HEK293T (cell line): ENCODE measurements at regions not wholly inside any gene's neighbourhood (a gene's known extent, or its start where the extent isn't known, plus 50 kb on each side); places are given as distances from the start of the nearest gene placed in this dataset.

Source experiments
- CTCF ChIA-PET: fragments of 350-600 bp; formaldehyde crosslinking; extraction: SDS; loops from one replicate; lab custom pipeline; 2021; ENCODE audit warnings: antibody characterized with exemption, inconsistent platforms; lab: Yijun Ruan, JAX
- POLR2A ChIA-PET: fragments of 350-600 bp; formaldehyde crosslinking; extraction: SDS; loops from one replicate; lab custom pipeline; 2020; ENCODE audit warnings: antibody characterized with exemption, inconsistent platforms; lab: Yijun Ruan, JAX
- DNase-seq: peaks from one replicate; pipeline ENCODE4 v3.0.0; 2012; ENCODE audit warnings: mixed read lengths; ENCODE audit errors: extremely low spot score
- ARNT ChIP-seq: fragments of 450-650 bp; IDR thresholded peaks from 2 replicates; pipeline ENCODE4 v1.6.1; 2017; ENCODE audit warnings: mild to moderate bottlenecking
- BHLHE40 ChIP-seq: fragments of 450-650 bp; IDR thresholded peaks from 2 replicates; pipeline ENCODE4 v1.6.1; 2016; ENCODE audit warnings: mild to moderate bottlenecking, moderate library complexity, borderline replicate concordance
- CTBP1 ChIP-seq: fragments of 450-650 bp; IDR thresholded peaks from 2 replicates; pipeline ENCODE4 v1.6.1; 2016; ENCODE audit warnings: borderline replicate concordance
- ELF4 ChIP-seq: fragments of 450-650 bp; IDR thresholded peaks from 2 replicates; pipeline ENCODE4 v1.6.1; 2017; ENCODE audit warnings: antibody characterized with exemption
- FOXA1 ChIP-seq: fragments of 450-650 bp; IDR thresholded peaks from 2 replicates; pipeline ENCODE4 v1.6.1; 2016; ENCODE audit warnings: mild to moderate bottlenecking
- FOXK2 ChIP-seq: fragments of 450-650 bp; IDR thresholded peaks from 2 replicates; pipeline ENCODE4 v1.6.1; 2016; ENCODE audit warnings: mild to moderate bottlenecking
- FOXM1 ChIP-seq: fragments of 450-650 bp; IDR thresholded peaks from 2 replicates; pipeline ENCODE4 v1.6.1; 2017; ENCODE audit warnings: mild to moderate bottlenecking, borderline replicate concordance
- HDGF ChIP-seq: fragments of 450-650 bp; IDR thresholded peaks from 2 replicates; pipeline ENCODE4 v1.6.1; 2017; ENCODE audit warnings: antibody characterized with exemption, borderline replicate concordance
- L3MBTL2 ChIP-seq: fragments of 450-650 bp; conservative IDR thresholded peaks from 2 replicates; pipeline ENCODE4 v1.6.1; 2016; ENCODE audit warnings: mild to moderate bottlenecking
- LEF1 ChIP-seq: fragments of 450-650 bp; IDR thresholded peaks from 2 replicates; pipeline ENCODE4 v1.6.1; 2017; ENCODE audit warnings: mild to moderate bottlenecking, borderline replicate concordance
- NFRKB ChIP-seq: fragments of 450-650 bp; IDR thresholded peaks from 2 replicates; pipeline ENCODE4 v1.6.1; 2016; ENCODE audit warnings: mild to moderate bottlenecking, moderate library complexity
- PKNOX1 ChIP-seq: fragments of 450-650 bp; IDR thresholded peaks from 2 replicates; pipeline ENCODE4 v1.6.1; 2016
- SP1 ChIP-seq: fragments of 450-650 bp; IDR thresholded peaks from 2 replicates; pipeline ENCODE4 v1.6.1; 2017
- SUZ12 ChIP-seq: fragments of 450-650 bp; IDR thresholded peaks from 2 replicates; pipeline ENCODE4 v1.6.1; 2016; ENCODE audit warnings: mild to moderate bottlenecking
- TARDBP ChIP-seq: fragments of 450-650 bp; IDR thresholded peaks from 2 replicates; pipeline ENCODE4 v1.6.1; 2016
- ZNF384 ChIP-seq: fragments of 450-650 bp; IDR thresholded peaks from 2 replicates; pipeline ENCODE4 v1.6.1; 2016

DNA sequence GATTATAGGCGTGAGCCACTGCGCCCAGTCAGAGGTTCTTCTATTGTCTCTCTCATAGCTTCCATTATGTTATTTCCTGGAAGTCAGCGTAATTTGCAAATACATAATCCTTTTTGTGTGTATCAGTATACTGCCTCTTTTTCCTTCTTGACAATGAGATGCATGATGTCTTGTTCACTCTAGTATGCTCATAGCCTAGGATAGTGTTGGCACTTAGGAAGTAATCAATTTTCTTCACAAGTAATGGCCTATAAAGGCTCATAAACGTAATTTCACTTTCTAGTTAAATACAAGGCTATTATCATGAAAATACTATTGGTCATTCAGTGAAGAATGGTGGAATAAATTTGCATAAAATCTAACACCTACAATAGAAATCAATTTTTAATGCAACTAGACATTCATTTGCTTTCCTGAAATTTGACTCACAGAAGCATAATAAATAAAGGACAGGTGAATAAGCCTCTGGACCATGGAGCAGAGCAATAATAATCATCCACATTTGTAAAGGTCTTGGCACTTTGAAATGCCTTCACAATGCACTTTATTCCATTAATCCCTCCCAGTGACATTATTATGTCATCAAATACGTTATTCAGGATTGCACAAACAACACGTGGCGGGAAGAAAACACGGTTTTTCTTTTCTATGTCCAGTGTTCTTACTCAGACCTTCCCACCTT is 366.9 kb upstream of the BTBD3 start:
- DNase-seq = no peak
- ChIA-PET POLR2A (no interaction called here), CTCF (no interaction called here)
- TF ChIP-seq ZNF384 = no peak
- TF ChIP-seq L3MBTL2 = no peak
- no peak for TF ChIP-seq NFRKB
- TF ChIP-seq TARDBP = no peak
- TF ChIP-seq SP1 = no peak
- TF ChIP-seq FOXM1 = no peak
- TF ChIP-seq HDGF = no peak
- no peak for TF ChIP-seq FOXA1
- no peak for TF ChIP-seq PKNOX1
- TF ChIP-seq ELF4 = no peak
- no peak for TF ChIP-seq LEF1
- TF ChIP-seq FOXK2 = no peak
- no peak for TF ChIP-seq ARNT
- no peak for TF ChIP-seq CTBP1
- TF ChIP-seq BHLHE40 = no peak

- TF ChIP-seq BHLHE40 (no peak), TARDBP (no peak)
- POLR2A ChIA-PET = no interaction called here
- CTCF ChIA-PET = no interaction called here
- no peak for DNase-seq
Measured at GRCh38 chr20:11551479-11551878, 366.2 kb upstream of the BTBD3 start.

- DNase-seq = no peak
- ChIA-PET POLR2A (no interaction called here), CTCF (interaction anchor here (0.7 kb wide), 1 partner anchor 11 kb away, joined by 4 read pairs; no protein-coding TSS in a partner anchor)
- TF ChIP-seq PKNOX1 (no peak), NFRKB (no peak), FOXK2 (no peak), L3MBTL2 (no peak), SP1 (no peak), TARDBP (no peak), LEF1 (no peak), SUZ12 (no peak), FOXM1 (no peak), ZNF384 (no peak), BHLHE40 (no peak), HDGF (no peak)
Measured at GRCh38 chr20:11553603-11554002, 364.1 kb upstream of the BTBD3 start.

- TF ChIP-seq HDGF (no peak), SUZ12 (no peak), NFRKB (no peak), LEF1 (no peak), FOXA1 (no peak), BHLHE40 (no peak), FOXM1 (no peak), CTBP1 (no peak), PKNOX1 (no peak), ZNF384 (no peak), ARNT (no peak)
- POLR2A ChIA-PET = no interaction called here
- CTCF ChIA-PET = no interaction called here
- no peak for DNase-seq
Measured at GRCh38 chr20:11555510-11555909, 362.2 kb upstream of the BTBD3 start.

GRCh38 chr20:11556410-11556809 is 361.3 kb upstream of the BTBD3 start:
- ChIA-PET CTCF (no interaction called here), POLR2A (no interaction called here)
- DNase-seq = no peak

DNA sequence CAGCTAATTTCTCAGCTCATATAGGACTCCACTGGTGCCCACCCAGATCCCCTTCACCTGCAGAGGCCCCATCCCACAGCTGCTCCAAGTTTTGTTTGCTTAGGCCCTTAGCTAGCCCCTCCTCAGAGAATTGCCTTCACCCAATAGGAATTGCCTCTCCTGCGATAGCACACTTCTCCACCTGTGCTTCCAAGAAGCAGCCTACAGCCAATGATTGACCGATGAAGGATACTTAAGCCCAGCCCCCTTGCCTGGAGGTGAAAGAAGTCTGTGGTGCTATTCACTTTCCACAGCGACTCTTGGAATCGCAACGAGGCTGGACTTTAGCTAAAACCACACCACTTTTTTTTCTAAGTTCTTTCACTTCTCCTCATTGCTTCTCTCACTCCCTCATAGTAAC is 353.2 kb upstream of the BTBD3 start:
- POLR2A ChIA-PET = no interaction called here
- CTCF ChIA-PET = no interaction called here
- TF ChIP-seq SUZ12 (no peak), L3MBTL2 (no peak), CTBP1 (no peak), TARDBP (no peak), ELF4 (no peak), BHLHE40 (no peak), PKNOX1 (no peak), LEF1 (no peak)
- DNase-seq = no peak

More at GRCh38 chr20:11556410-11556809, 361.3 kb upstream of the BTBD3 start:
- TF ChIP-seq TARDBP = no peak
- no peak for TF ChIP-seq FOXK2
- TF ChIP-seq BHLHE40 = no peak
- no peak for TF ChIP-seq ARNT
- TF ChIP-seq SUZ12 = no peak
- no peak for TF ChIP-seq L3MBTL2
- TF ChIP-seq FOXA1 = no peak
- no peak for TF ChIP-seq ELF4
- TF ChIP-seq NFRKB = no peak
- TF ChIP-seq FOXM1 = no peak
- TF ChIP-seq LEF1 = no peak
- no peak for TF ChIP-seq HDGF
- TF ChIP-seq SP1 = no peak
- no peak for TF ChIP-seq CTBP1
